ENCODE measurements at regions not wholly inside any gene's neighbourhood (a gene's known extent, or its start where the extent isn't known, plus 50 kb on each side); places are given as distances from the start of the nearest gene placed in this dataset.

- no peak for DNase-seq
- WGBS, 2 donors = 68 to 70% methylated on average over 3 of the region's 3 CpGs
Measured at GRCh38 chr6:81978230-81978629, 225.7 kb upstream of the TENT5A start.

GRCh38 chr6:81977486-81977885 is 225.0 kb upstream of the TENT5A start:
- 94% methylated on average over 2 of the region's 2 CpGs for WGBS, 2 donors
- TF ChIP-seq POLR2AphosphoS5 (IDR thresholded peaks at IDR 0.05) = no peak
- TF ChIP-seq POLR2A (IDR thresholded peaks at IDR 0.05) = no peak
- TF ChIP-seq EP300 (IDR thresholded peaks at IDR 0.05) = no peak
- no peak for TF ChIP-seq CTCF (IDR thresholded peaks at IDR 0.05)
- no peaks in the 10 kb centered on the region for H3K36me3 ChIP-seq
- no peak overlapping the region for H3K27ac ChIP-seq
- no peaks in the 10 kb centered on the region for H3K9me3 ChIP-seq
- no peaks in the 10 kb centered on the region for H3K27me3 ChIP-seq
- ATAC-seq (ENCODE audit: low FRiP score in 2 of 2) (no peak), DNase-seq (no peak)
- no peaks in the 10 kb centered on the region for H3K4me1 ChIP-seq
- H3K4me3 ChIP-seq = no peak overlapping the region

More at GRCh38 chr6:81978230-81978629, 225.7 kb upstream of the TENT5A start:
- no peaks in the 10 kb centered on the region for H3K36me3 ChIP-seq
- H3K27ac ChIP-seq = no peak overlapping the region
- H3K27me3 ChIP-seq = no peaks in the 10 kb centered on the region
- H3K4me1 ChIP-seq = no peaks in the 10 kb centered on the region
- TF ChIP-seq POLR2A (IDR thresholded peaks at IDR 0.05) (no peak), EP300 (IDR thresholded peaks at IDR 0.05) (no peak), CTCF (IDR thresholded peaks at IDR 0.05) (no peak), POLR2AphosphoS5 (IDR thresholded peaks at IDR 0.05) (no peak)
- no peak for ATAC-seq (ENCODE audit: low FRiP score in 2 of 2)
- no peak overlapping the region for H3K4me3 ChIP-seq
- H3K9me3 ChIP-seq = no peaks in the 10 kb centered on the region

GRCh38 chr6:81969814-81970213 is 217.3 kb upstream of the TENT5A start:
- DNase-seq (peak in 1 of 2 donors; percentile 24), ATAC-seq (ENCODE audit: low FRiP score in 2 of 2) (no peak)
- no peak overlapping the region for H3K4me3 ChIP-seq
- H3K36me3 ChIP-seq = no peaks in the 10 kb centered on the region
- H3K9me3 ChIP-seq = no peaks in the 10 kb centered on the region
- no peak overlapping the region for H3K27ac ChIP-seq
- 81 to 91% methylated on average over 7 to 15 of the region's 16 CpGs for WGBS, 2 donors
- H3K27me3 ChIP-seq = no peaks in the 10 kb centered on the region
- TF ChIP-seq POLR2AphosphoS5 (IDR thresholded peaks at IDR 0.05) (no peak), CTCF (IDR thresholded peaks at IDR 0.05) (no peak), POLR2A (IDR thresholded peaks at IDR 0.05) (no peak), EP300 (IDR thresholded peaks at IDR 0.05) (no peak)
- H3K4me1 ChIP-seq = no peaks in the 10 kb centered on the region

GRCh38 chr6:81969011-81969410 is 216.5 kb upstream of the TENT5A start:
- H3K27ac ChIP-seq = no peak overlapping the region
- H3K4me1 ChIP-seq = no peaks in the 10 kb centered on the region
- ATAC-seq (ENCODE audit: low FRiP score in 2 of 2) (no peak), DNase-seq (no peak)
- H3K36me3 ChIP-seq = no peaks in the 10 kb centered on the region
- H3K9me3 ChIP-seq = no peaks in the 10 kb centered on the region
- no peak for TF ChIP-seq EP300 (IDR thresholded peaks at IDR 0.05)
- no peaks in the 10 kb centered on the region for H3K27me3 ChIP-seq
- 49 to 82% methylated on average over 2 of the region's 2 CpGs for WGBS, 2 donors
- no peak overlapping the region for H3K4me3 ChIP-seq

GRCh38 chr6:81966968-81967367 is 214.5 kb upstream of the TENT5A start:
- no peak for ATAC-seq (ENCODE audit: low FRiP score in 2 of 2)
- no peak overlapping the region for H3K27ac ChIP-seq
- no peaks in the 10 kb centered on the region for H3K27me3 ChIP-seq
- H3K4me3 ChIP-seq = no peak overlapping the region
- H3K9me3 ChIP-seq = no peaks in the 10 kb centered on the region
- H3K36me3 ChIP-seq = no peaks in the 10 kb centered on the region
- WGBS, 2 donors = 65 to 67% methylated on average over 2 of the region's 2 CpGs
- TF ChIP-seq EP300 (IDR thresholded peaks at IDR 0.05) (no peak), CTCF (IDR thresholded peaks at IDR 0.05) (no peak), POLR2A (IDR thresholded peaks at IDR 0.05) (no peak), POLR2AphosphoS5 (IDR thresholded peaks at IDR 0.05) (no peak)
- no peak for DNase-seq
- no peaks in the 10 kb centered on the region for H3K4me1 ChIP-seq

All from upper lobe of left lung (tissue), 6 donors.